ENCODE measurements at regions not wholly inside any gene's neighbourhood (a gene's known extent, or its start where the extent isn't known, plus 50 kb on each side); places are given as distances from the start of the nearest gene placed in this dataset.

- TF ChIP-seq TSHZ2 (CRISPR knock-in tag; IDR thresholded peaks at IDR 0.05) (no peak), PPARA (CRISPR knock-in tag; IDR thresholded peaks at IDR 0.05; ENCODE audit: borderline replicate concordance) (no peak), TOX (CRISPR knock-in tag; IDR thresholded peaks at IDR 0.05; ENCODE audit: borderline replicate concordance) (no peak), ZFP30 (CRISPR knock-in tag; IDR thresholded peaks at IDR 0.05) (no peak), ZNF565 (CRISPR knock-in tag; conservative IDR thresholded peaks at IDR 0.05; ENCODE audit: low read depth) (no peak), PATZ1 (CRISPR knock-in tag; IDR thresholded peaks at IDR 0.05; ENCODE audit: borderline replicate concordance) (no peak), CSDC2 (CRISPR knock-in tag; IDR thresholded peaks at IDR 0.05) (no peak), CSRNP3 (CRISPR knock-in tag; IDR thresholded peaks at IDR 0.05) (no peak), CREB5 (CRISPR knock-in tag; IDR thresholded peaks at IDR 0.05; ENCODE audit: low read depth) (no peak)
These were observed 780.3 kb downstream of the SUGCT start for GRCh38 chr7:40915071-40915470.

Data from SK-N-SH treated with all-trans-retinoic acid at 6 μM for 48 hours (cell line).